CD14-positive monocyte (primary cell): ENCODE measurements at regions not wholly inside any gene's neighbourhood (a gene's known extent, or its start where the extent isn't known, plus 50 kb on each side); places are given as distances from the start of the nearest gene placed in this dataset.
"Not testable (repeated sequence)": the region's sequence is repeated elsewhere in the genome, so short reads cannot be mapped to it uniquely, and the experiment has no call there.

ENCODE experiments used
- DNase-seq, 3 donors: peaks; one replicate each; pipeline ENCODE4 v3.0.0-alpha.2; 2011 to 2022
- H2AFZ ChIP-seq: 2 replicates; pipeline ENCODE4 v1.6.0; 2012; ENCODE audit warnings: mild to moderate bottlenecking, low read depth, low read length, inconsistent platforms; ENCODE audit not compliant: insufficient read depth, poor library complexity, severe bottlenecking
- H3K27ac ChIP-seq, 2 donors: 1 replicate in 1 of 2; 2 replicates in 1 of 2; pipeline ENCODE4 v1.5.1; 2012 to 2013; ENCODE audit warnings: low read length in 2 of 2, control low read depth in 1 of 2, inconsistent platforms in 1 of 2, low read depth in 1 of 2, mild to moderate bottlenecking in 1 of 2
- H3K27me3 ChIP-seq, 2 donors: one replicate each; pipeline versions ENCODE4 v1.6.0 to v1.6.1; 2011 to 2013; ENCODE audit warnings: low read length in 2 of 2; ENCODE audit not compliant: control insufficient read depth in 2 of 2, insufficient read depth in 2 of 2
- H3K36me3 ChIP-seq, 2 donors: replicated peaks in 1 of 2; 1 replicate in 1 of 2; 2 replicates in 1 of 2; pipeline versions ENCODE4 v1.5.1 to v1.6.1; 2012 to 2013; ENCODE audit warnings: low read length in 2 of 2, control low read depth in 1 of 2, inconsistent platforms in 1 of 2, mild to moderate bottlenecking in 1 of 2; ENCODE audit not compliant: insufficient read depth in 2 of 2, control insufficient read depth in 1 of 2
- H3K4me1 ChIP-seq, 2 donors: 1 replicate in 1 of 2; 2 replicates in 1 of 2; pipeline versions ENCODE4 v1.5.1 to v1.6.1; 2012 to 2013; ENCODE audit warnings: low read length in 2 of 2, control low read depth in 1 of 2, inconsistent platforms in 1 of 2, mild to moderate bottlenecking in 1 of 2, moderate library complexity in 1 of 2; ENCODE audit not compliant: insufficient read depth in 2 of 2, control insufficient read depth in 1 of 2
- H3K4me2 ChIP-seq: replicated peaks from 2 replicates; pipeline ENCODE3; 2012; ENCODE audit warnings: low read length, moderate library complexity, mild to moderate bottlenecking; ENCODE audit not compliant: poor library complexity, severe bottlenecking; ENCODE audit errors: extremely low read depth
- H3K4me3 ChIP-seq, 3 experiments: fragments of 200-600 bp in 1 of 3; sonication (generic) in 1 of 3; replicated peaks in 1 of 3; 1 replicate in 2 of 3; 2 replicates in 1 of 3; pipeline ENCODE4 v1.5.1; 2011 to 2013; ENCODE audit warnings: low read length in 3 of 3, mild to moderate bottlenecking in 3 of 3, control low read depth in 2 of 3, low read depth in 2 of 3, inconsistent platforms in 1 of 3, moderate library complexity in 1 of 3
- H3K79me2 ChIP-seq: 2 replicates; pipeline ENCODE4 v1.6.0; 2012; ENCODE audit warnings: mild to moderate bottlenecking, control low read depth, inconsistent platforms, low read length, moderate library complexity; ENCODE audit not compliant: insufficient read depth
- H3K9ac ChIP-seq: 2 replicates; pipeline ENCODE4 v1.6.0; 2017; ENCODE audit warnings: low read length, mild to moderate bottlenecking; ENCODE audit not compliant: insufficient read depth, poor library complexity, severe bottlenecking
- H3K9me3 ChIP-seq, 2 donors: replicated peaks in 1 of 2; 1 replicate in 1 of 2; 2 replicates in 1 of 2; pipeline versions ENCODE4 v1.5.1 to v1.6.1; 2012 to 2013; ENCODE audit warnings: low read length in 2 of 2, control low read depth in 1 of 2; ENCODE audit not compliant: control insufficient read depth in 1 of 2, insufficient read depth in 1 of 2
- H4K20me1 ChIP-seq: 2 replicates; pipeline ENCODE4 v1.6.0; 2012; ENCODE audit warnings: mild to moderate bottlenecking, low read length, control low read depth, moderate library complexity; ENCODE audit not compliant: insufficient read depth
- H3K27ac Mint-ChIP-seq, 7 donors: one replicate each; pipeline ENCODE4 v1.8.0; 2020; ENCODE audit warnings: mild to moderate bottlenecking in 7 of 7, mixed read lengths in 7 of 7, moderate library complexity in 6 of 7, inconsistent platforms in 2 of 7
- H3K27me3 Mint-ChIP-seq, 3 donors: one replicate each; pipeline ENCODE4 v1.8.0; 2021 to 2022; ENCODE audit warnings: low read depth in 3 of 3, mild to moderate bottlenecking in 3 of 3, mixed read lengths in 3 of 3, moderate library complexity in 3 of 3, inconsistent platforms in 1 of 3
- H3K36me3 Mint-ChIP-seq, 2 donors: one replicate each; pipeline ENCODE4 v1.8.0; 2020; ENCODE audit warnings: mixed read lengths in 2 of 2, inconsistent platforms in 1 of 2, mild to moderate bottlenecking in 1 of 2
- H3K4me1 Mint-ChIP-seq: one replicate; pipeline ENCODE4 v1.8.0; 2020; ENCODE audit warnings: mild to moderate bottlenecking, mixed read lengths
- H3K4me3 Mint-ChIP-seq, 2 donors: one replicate each; pipeline ENCODE4 v1.8.0; 2020; ENCODE audit warnings: mild to moderate bottlenecking in 2 of 2, mixed read lengths in 2 of 2, moderate library complexity in 1 of 2
- H3K9me3 Mint-ChIP-seq, 7 donors: one replicate each; pipeline ENCODE4 v1.8.0; 2020 to 2022; ENCODE audit warnings: mixed read lengths in 7 of 7, mild to moderate bottlenecking in 6 of 7, moderate library complexity in 6 of 7, inconsistent platforms in 2 of 7
- CTCF ChIP-seq: fragments of 200-600 bp; IDR thresholded peaks from one replicate; pipeline ENCODE4 v1.8.0; 2022; ENCODE audit warnings: antibody characterized with exemption, mild to moderate bottlenecking
- WGBS: methylation state at CpG from one replicate; pipeline ENCODE4 v1.1.5; 2013; ENCODE audit warnings: missing lambda C conversion rate; ENCODE audit not compliant: insufficient coverage; 5-methylcytosine and 5-hydroxymethylcytosine counted together
- intact Hi-C, 2 donors: fragments of 100-400 bp; cut with micrococcal nuclease; formaldehyde crosslinking; loops; one replicate each; pipeline versions ENCODE4 v1.15.0 to v1.15.1; 2023

- intact Hi-C loops = no loop called here
- H3K4me3 ChIP-seq = no peak overlapping the region
- Mint-ChIP-seq H3K4me1 (peaks cover 5% of the 10 kb centered on the region), H3K27ac (no peak overlapping the region), H3K9me3 (no peaks in the 10 kb centered on the region), H3K36me3 (no peaks in the 10 kb centered on the region), H3K4me3 (no peak overlapping the region), H3K27me3 (peaks cover 0 to 3% (median 1%) of the 10 kb centered on the region in 3 donors)
- no peak overlapping the region for H3K4me2 ChIP-seq
- H3K9me3 ChIP-seq = no peaks in the 10 kb centered on the region
- H2AFZ ChIP-seq = no peak overlapping the region
- no peak overlapping the region for H3K27ac ChIP-seq
- no peak overlapping the region for H3K9ac ChIP-seq
- no peaks in the 10 kb centered on the region for H3K79me2 ChIP-seq
- 89% methylated on average over 2 of the region's 3 CpGs for WGBS
- TF ChIP-seq CTCF = no peak
- H3K27me3 ChIP-seq = no peaks in the 10 kb centered on the region
- H3K4me1 ChIP-seq = no peaks in the 10 kb centered on the region
- no peak for DNase-seq
- no peaks in the 10 kb centered on the region for H3K36me3 ChIP-seq
- H4K20me1 ChIP-seq = no peaks in the 10 kb centered on the region
Observed at GRCh38 chr10:114718374-114718773, 60.3 kb upstream of the ABLIM1 start.

- no peak overlapping the region for H3K4me2 ChIP-seq
- H3K79me2 ChIP-seq = no peaks in the 10 kb centered on the region
- no peak overlapping the region for H3K9ac ChIP-seq
- no peak overlapping the region for H2AFZ ChIP-seq
- H4K20me1 ChIP-seq = no peaks in the 10 kb centered on the region
- H3K4me3 ChIP-seq = no peak overlapping the region
- TF ChIP-seq CTCF = no peak
- no peak for DNase-seq
- no peaks in the 10 kb centered on the region for H3K27me3 ChIP-seq
- Mint-ChIP-seq H3K9me3 (no peaks in the 10 kb centered on the region), H3K4me1 (no peaks in the 10 kb centered on the region), H3K27me3 (peaks cover 0 to 3% (median 1%) of the 10 kb centered on the region in 3 donors), H3K27ac (no peak overlapping the region), H3K4me3 (no peak overlapping the region), H3K36me3 (no peaks in the 10 kb centered on the region)
- no peaks in the 10 kb centered on the region for H3K4me1 ChIP-seq
- no peaks in the 10 kb centered on the region for H3K36me3 ChIP-seq
- intact Hi-C loops = no loop called here
- no peaks in the 10 kb centered on the region for H3K9me3 ChIP-seq
- WGBS = 100% methylated on average over 1 of the region's 3 CpGs
- no peak overlapping the region for H3K27ac ChIP-seq
Observed at GRCh38 chr10:114719311-114719710, 61.2 kb upstream of the ABLIM1 start.

- H3K27ac Mint-ChIP-seq, H3K4me2 ChIP-seq, H3K27ac ChIP-seq, H3K27me3 Mint-ChIP-seq, H3K9ac ChIP-seq, intact Hi-C loops, DNase-seq, H4K20me1 ChIP-seq, H3K27me3 ChIP-seq, H3K36me3 Mint-ChIP-seq, H3K9me3 Mint-ChIP-seq, H3K9me3 ChIP-seq, H3K4me3 Mint-ChIP-seq, H2AFZ ChIP-seq, H3K4me1 Mint-ChIP-seq, H3K79me2 ChIP-seq, H3K36me3 ChIP-seq, H3K4me1 ChIP-seq, H3K4me3 ChIP-seq: not testable (repeated sequence)
- WGBS = no CpG with 5 or more reads among the region's 1 CpG
Observed at GRCh38 chr10:114720023-114720422, 61.9 kb upstream of the ABLIM1 start.
